ENCODE measurements at regions not wholly inside any gene's neighbourhood (a gene's known extent, or its start where the extent isn't known, plus 50 kb on each side); places are given as distances from the start of the nearest gene placed in this dataset.

DNA sequence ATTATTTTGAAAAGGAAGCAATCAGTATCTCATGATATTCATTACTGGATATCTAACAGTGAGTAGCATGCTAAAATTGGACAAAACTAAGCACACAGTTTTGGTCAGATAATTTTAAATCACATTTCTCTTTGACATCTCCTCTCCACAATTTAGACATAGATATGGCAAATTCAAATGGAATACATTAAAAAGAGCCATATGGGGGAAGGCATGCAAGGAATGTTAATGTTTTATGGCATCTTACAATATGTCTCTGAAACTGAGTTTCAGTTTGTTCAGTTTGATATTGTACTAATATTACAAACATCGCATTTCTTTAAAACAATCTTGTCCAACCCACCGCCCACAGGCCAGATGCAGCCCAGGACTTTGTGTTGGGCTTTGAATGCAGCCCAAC lies 151.0 kb downstream of the HTR1A start:
- no peak for TF ChIP-seq POLR2A (IDR thresholded peaks at IDR 0.05)
- no peak for TF ChIP-seq CTCF (IDR thresholded peaks at IDR 0.05)

Data from Peyer's patch (tissue), 4 donors.